Stimulated activated CD4-positive, alpha-beta T cell treated with anti-CD3 and anti-CD28 coated beads, Interleukin-15, amount 100 ng/mL, for 48 hours (primary cell): ENCODE measurements at regions not wholly inside any gene's neighbourhood (a gene's known extent, or its start where the extent isn't known, plus 50 kb on each side); places are given as distances from the start of the nearest gene placed in this dataset.
"Not testable (repeated sequence)": the region's sequence is repeated elsewhere in the genome, so short reads cannot be mapped to it uniquely, and the experiment has no call there.

Experiments
- DNase-seq, 2 donors: peaks; one replicate each; pipeline ENCODE4 v3.0.0-alpha.2; 2020; ENCODE audit warnings: low read depth in 2 of 2

DNA sequence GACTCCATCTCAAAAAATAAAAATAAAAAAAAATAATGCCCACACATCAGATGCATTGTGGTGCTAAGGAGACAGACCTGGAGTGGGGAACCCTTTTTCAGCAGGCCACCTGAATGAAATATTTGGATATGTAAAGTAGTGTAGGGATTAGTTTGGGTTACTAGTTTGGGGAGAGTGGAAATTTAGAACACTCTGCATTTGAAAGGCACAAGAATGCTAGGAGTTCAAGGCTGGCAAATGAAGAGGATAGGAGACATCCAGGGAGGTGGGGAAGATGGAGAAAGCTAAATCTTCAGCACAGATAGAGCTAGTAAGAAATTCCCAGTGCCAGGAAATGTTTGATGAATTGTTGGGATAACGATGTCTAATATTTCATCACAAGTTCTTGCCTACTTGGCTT is 298.3 kb upstream of the ERCC4 start:
- DNase-seq: no peak

- DNase-seq: no peak
Observed at GRCh38 chr16:13628156-13628555, 291.8 kb upstream of the ERCC4 start.

GRCh38 chr16:13629704-13630103 is 290.2 kb upstream of the ERCC4 start:
- DNase-seq: no peak

GRCh38 chr16:13630374-13630773 is 289.6 kb upstream of the ERCC4 start:
- DNase-seq: no peak

- no peak for DNase-seq
Observed at GRCh38 chr16:13631213-13631767, 288.7 kb upstream of the ERCC4 start.

DNA sequence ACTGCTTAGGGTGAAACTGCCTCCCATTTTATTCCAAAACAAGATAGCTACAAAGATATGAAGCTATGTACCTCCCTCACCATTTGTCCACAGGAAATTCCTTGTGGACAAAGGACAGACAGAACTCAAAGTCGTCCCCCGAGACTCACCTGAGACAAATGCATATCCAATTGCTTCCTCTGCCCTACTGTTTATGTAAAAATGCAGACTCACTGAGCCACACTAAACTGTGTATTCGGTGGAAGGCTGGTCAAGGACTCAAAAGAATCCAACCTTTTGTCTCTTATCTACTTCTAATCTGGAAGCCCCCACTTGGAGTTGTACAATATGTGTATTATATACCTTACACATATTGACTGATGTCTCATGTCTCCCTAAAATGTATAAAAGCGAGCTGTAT is 288.0 kb upstream of the ERCC4 start:
- DNase-seq: no peak

DNA sequence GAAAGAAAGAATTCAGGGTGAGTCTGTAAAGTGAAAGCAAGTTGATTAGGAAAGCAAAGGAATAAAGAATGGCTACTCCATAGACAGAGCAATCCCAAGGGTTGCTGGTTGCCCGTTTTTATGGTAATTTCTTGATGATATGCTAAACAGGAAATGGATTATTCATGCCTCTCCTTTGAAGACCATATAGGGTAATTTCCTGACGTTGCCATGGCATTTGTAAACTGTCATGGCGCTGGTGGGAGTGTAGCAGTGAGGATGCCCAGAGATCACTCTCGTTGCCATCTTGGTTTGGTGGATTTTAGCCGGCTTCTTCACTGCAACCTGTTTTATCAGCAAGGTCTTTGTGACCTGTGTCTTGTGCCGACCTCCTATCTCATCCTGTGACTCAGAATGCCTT is 287.4 kb upstream of the ERCC4 start:
- DNase-seq: not testable (repeated sequence)

DNA sequence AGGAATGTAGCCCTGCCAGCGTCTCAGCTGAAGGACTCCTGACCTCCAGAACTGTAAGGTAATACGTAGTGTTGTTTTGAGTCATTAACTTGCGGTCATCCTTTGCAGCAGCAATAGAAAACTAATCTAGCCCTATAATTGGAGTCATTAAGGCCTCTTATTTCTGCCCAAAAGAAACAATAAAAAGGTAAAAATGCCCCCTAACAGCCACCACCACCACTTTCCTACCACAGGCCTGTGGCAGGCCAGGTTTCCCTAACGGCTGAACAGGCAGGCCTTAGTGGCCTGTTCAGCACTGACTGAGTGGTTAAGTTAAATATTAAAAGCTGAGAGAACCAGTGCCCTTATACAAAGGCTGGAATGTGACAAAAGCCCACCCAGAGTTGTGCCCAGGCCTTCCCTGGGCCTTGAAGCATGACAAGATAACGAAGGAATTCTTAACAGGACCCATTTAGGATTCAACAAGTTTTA is 286.5 kb upstream of the ERCC4 start:
- no peak for DNase-seq

DNA sequence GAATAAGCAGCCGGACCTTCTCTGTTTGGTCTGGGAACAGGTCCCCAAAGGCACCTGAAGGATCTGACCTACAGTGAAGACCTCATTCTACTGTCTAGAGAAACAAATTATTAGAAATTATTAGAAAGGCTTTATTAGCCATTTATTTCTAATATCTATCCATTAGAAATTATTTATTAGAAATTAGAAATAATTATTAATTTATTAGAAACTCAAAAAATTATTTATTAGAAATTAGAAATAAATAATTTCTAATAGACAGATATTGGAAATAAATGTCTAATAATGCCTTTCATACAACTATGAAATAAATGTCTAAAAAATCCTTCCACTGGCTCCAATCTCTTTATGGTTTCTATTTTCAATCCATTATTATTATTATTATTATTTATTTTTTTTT is 285.7 kb upstream of the ERCC4 start:
- no peak for DNase-seq

GRCh38 chr16:13634959-13635358 is 285.0 kb upstream of the ERCC4 start:
- no peak for DNase-seq

GRCh38 chr16:13638218-13638617 is 281.7 kb upstream of the ERCC4 start:
- no peak for DNase-seq

GRCh38 chr16:13643412-13643811 is 276.5 kb upstream of the ERCC4 start:
- DNase-seq: no peak

DNA sequence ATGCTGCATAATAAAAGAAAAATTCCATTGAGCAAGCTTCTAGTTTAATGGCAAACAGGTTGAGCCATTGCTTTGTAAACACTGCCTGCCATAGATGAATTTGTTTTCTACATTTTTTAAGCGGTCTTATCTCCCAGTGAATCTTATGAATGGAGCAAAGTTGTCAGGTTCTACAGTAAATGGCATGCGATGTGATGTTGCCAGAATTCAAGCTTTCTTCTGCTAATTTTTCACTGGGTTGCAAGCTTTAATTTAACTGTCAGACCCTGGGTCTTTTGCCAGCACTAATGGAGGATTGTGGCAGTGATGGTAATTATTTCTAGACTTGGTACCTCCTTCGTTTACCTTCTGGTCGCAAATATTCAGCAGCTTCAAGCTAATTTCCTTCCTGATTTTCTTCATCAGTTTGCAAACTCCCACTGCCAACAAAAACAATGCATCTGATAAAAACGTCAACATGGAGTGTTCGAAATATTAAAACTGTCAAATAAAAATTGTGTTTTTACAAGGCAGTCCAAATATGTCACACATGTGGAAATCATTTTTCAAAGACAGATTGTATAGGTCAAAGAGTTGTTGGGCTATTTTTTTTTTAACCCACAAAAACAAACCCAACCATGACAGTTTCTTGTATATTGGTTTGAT is 274.2 kb upstream of the ERCC4 start:
- DNase-seq: no peak

GRCh38 chr16:13660807-13661206 is 259.1 kb upstream of the ERCC4 start:
- no peak for DNase-seq

DNA sequence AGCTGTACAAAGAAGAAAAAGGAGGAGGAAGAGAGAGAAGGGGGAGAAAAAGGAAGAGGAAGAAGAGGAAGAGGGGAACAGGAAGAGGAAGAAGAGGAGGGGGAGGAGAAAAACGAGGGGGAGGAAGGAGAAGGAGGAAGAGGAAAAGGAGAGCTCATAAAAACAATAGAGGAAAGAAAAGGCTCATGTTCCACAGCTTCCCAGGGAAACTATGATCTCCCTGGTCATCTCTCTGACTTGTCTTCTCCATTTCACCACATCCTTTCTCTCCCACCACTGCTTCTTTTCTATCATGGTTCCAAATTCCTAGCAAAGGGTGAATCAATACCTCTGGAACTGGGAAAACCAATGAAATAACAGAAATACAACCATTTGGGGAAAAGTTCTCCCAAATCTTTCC is 254.1 kb upstream of the ERCC4 start:
- no peak for DNase-seq

DNA sequence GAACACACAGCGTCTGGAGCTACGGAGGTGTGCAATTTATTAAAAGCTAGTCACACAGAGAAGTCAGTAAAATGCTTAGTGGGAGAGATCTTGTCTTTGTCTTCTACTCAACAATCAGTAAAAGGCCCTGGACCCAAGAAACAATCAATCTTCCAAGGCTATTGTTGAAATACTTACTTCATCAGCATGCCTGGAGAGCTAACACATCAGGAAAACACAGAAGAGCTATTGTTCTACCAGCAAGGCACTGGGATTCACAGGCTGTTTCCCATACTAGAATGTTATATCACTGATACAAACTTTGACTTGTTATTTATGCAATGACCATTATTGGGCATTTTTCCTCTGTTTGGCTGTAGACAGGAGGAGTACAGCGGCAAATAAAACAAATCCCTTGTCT is 247.8 kb upstream of the ERCC4 start:
- no peak for DNase-seq

DNA sequence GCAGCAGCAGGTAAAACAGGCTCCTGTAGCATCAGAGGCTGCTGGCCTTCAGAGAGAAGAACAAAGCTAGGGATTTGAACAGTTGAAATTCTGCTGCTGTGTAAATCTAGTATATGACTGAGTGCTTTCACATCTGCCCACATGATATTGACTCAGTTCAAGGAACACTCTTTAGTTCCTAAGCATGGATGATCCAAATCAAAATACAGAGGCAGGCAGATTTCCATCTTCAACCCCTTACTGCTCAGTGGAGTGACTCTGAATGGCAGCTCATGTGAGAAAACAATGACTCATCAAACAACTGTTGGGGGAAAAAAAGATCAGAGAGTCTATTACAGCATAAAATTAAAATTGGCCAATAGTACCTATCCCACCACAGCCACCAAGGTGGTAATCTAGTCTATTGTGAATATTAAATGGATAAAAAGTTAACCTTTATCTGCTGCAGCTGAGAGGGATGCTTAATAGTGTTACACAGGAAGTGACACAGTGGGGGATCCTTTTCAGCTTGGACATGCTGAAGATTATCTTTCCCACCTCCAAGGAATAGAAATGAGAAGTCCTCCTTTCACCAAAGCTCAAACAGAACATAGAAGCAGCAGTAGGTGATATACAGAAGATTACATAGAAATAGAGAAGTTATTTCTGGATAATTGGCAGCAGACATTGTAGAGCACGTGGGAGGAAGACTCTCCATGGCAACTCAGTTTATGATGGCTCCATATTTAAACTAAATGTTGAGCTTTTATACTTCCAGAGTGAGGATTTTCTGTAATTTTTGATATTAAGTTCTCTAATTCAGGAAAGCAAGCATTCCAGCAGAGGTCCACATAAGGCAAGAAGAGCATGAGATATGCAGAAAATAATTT is 239.7 kb upstream of the ERCC4 start:
- DNase-seq: no peak

- DNase-seq: no peak
Observed at GRCh38 chr16:13684819-13685563, 235.0 kb upstream of the ERCC4 start.

DNA sequence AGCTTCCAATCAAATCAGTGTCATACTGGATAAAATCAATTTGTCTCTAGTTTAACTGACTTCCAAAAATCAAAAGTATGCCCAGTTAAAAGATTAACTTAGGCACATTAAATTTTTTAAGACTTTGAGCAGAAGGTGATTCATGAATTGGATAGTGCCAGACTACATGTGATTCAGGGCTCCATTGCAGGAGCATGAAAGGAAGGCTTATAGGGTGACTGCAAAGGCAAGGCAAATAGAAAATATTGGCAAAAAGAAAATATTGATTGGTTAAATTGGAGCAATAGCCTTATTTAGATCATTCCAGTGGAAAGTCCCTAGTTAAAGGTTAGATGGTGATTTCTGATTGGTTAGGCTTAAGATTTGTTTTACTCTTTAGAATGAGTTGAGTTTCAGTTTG is 223.9 kb upstream of the ERCC4 start:
- DNase-seq: no peak

GRCh38 chr16:13697013-13697412 is 222.9 kb upstream of the ERCC4 start:
- no peak for DNase-seq

DNA sequence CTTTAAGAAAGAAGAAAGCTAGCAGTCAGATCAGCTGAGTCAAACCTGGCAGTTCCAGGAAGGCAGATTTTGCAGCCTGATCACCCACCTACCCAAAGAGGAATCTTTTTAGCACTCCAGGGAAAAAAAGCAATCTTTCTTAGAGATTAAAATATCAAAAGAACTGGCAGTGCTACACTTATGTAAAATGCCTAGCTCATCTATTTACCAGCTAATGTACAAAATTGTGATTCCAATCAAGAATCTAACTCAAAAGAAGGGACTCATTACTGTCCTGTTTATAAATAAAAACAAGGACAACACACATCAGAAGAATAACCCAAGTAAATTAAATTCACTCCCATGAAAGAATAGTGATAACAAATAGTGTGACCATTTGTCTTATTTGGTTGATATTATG is 222.4 kb upstream of the ERCC4 start:
- no peak for DNase-seq

- DNase-seq: no peak
Observed at GRCh38 chr16:13702614-13703013, 217.3 kb upstream of the ERCC4 start.
